ENCODE measurements at regions not wholly inside any gene's neighbourhood (a gene's known extent, or its start where the extent isn't known, plus 50 kb on each side); places are given as distances from the start of the nearest gene placed in this dataset.

DNA sequence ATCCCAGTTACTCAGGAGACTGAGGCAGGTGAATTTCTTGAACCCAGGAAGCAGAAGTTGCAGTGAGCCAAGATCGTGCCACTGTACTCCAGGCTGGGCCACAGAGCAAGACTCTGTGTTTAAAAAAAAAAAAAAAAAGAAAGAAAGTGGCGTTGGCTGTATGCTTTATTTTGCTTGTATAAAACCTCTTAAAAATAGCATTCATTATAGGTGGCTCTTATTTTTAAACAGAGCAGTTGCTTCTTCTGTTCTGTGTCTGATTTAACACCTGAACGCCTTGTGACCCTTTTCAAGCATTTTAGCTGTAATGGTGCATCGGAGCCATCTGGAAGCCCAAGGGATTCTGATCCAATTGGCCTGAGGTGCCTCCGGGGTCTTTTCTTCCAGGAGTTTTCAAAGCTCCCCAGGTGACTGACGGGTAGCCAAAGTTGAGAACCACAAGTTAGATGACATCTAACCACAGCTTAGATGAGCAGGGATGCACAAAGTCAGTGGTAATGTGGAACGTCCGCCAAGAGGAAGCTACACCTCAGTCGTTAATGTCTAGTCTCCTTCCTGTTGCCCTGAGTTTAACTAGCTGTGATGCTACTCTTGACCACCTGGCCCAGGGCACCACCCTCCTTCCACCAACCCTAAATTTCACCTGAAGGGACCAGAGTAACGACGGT is 274.6 kb upstream of the KLF6 start:
- peak; percentile 19 for DNase-seq

DNA sequence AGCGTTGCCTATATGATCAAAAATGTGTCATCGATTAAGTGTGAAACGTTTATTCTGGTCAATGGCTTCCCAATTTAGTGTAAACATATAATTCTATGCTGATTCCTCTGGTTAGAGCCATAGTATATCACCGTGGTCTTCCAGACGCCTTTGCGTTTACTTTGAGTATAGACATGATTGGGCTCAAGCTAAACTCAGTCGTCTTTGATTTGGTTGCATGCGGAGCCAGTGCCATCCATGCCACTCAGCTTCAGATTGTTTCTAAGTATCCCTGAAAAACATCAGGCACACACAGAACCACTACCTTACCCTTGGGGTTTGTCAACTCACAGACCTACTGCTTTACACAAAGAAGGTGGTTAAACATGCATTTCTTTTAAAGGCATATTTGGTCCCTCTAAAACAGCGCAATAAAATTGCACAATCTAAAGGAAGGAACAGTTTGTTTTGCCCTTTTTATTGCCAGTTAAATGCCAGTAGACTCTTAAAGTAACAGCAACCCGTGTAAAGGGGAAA is 273.6 kb upstream of the KLF6 start:
- DNase-seq, result no peak

- DNase-seq, result no peak
Measured at GRCh38 chr10:4057725-4058513, 272.9 kb upstream of the KLF6 start.

DNA sequence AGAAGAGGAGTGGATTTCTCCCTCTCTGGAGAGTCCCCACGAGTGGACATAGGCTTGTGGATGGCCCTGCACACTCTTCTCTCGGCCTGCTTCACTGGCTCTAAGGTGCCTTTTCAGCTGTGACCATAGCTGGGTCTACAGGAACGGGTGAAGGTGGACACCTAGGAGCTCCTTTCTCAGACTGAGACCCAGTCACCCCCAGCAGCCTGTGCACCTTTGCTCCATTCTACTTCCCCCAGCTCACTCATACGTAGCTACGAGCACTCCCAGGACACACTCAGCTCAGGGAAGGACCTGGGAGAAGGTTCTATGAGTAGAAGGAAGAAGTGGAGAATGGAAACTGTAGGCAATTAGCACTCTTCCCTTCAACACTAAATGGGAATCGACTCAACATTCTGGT is 272.0 kb upstream of the KLF6 start:
- no peak for DNase-seq

DNA sequence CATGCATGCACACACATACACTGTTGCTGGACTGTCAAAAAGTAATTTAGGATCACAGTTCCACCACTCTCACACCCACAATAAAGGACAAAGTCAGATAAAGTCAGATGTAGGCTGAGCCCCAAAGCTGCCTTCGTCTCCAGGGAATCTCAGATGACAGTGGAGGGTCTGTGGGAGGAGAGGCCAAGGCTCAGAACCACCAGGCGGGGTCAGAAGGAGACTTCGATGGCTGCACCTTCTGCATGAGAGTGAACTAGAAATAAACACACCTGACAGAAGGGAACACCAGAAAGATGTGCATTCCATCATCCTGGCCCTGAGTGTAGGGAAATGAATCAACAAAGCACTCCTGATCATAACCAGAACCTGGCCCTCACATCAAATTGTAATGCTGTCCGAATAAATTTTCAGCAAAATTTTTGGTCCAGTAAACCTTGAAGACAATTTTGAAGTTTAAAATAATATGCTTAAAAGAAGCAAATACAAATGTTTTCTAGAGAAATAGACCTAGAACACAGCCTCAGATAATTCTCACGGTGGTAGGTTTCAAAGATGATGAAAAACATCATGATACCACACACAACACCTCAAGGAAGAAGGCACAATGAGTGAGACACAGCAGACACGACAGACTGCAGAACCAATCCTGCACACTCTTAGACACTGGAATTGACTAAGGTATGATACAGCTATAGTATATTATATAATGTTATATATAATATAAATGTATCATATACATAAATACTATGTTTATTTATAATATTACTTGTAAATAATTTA is 269.8 kb upstream of the KLF6 start:
- no peak for DNase-seq

GRCh38 chr10:4053940-4054339 is 268.9 kb upstream of the KLF6 start:
- peak; percentile 35 for DNase-seq

- no peak for DNase-seq
Measured at GRCh38 chr10:4051641-4052151, 266.7 kb upstream of the KLF6 start.

- no peak for DNase-seq
Measured at GRCh38 chr10:4051011-4051640, 266.1 kb upstream of the KLF6 start.

DNA sequence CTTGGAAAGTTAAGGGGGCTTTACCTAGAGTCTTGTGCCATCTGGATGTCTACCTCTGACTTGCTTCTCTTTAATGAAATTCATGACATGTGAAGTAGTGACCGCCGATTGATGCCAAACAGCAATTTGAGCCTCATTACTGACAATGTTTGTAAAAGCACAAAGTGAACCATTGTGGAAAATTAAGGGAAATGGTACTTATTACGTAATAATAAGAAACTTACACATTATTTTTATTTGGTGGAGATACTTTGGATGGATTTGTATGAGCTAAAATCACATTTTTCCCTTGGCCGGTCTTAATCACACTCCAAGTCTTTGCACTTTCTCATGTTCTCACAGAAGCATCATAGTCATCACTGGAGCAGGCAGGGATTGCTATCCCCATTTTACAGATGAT is 265.1 kb upstream of the KLF6 start:
- no peak for DNase-seq

- DNase-seq, result no peak
Measured at GRCh38 chr10:4049348-4049747, 264.3 kb upstream of the KLF6 start.

DNA sequence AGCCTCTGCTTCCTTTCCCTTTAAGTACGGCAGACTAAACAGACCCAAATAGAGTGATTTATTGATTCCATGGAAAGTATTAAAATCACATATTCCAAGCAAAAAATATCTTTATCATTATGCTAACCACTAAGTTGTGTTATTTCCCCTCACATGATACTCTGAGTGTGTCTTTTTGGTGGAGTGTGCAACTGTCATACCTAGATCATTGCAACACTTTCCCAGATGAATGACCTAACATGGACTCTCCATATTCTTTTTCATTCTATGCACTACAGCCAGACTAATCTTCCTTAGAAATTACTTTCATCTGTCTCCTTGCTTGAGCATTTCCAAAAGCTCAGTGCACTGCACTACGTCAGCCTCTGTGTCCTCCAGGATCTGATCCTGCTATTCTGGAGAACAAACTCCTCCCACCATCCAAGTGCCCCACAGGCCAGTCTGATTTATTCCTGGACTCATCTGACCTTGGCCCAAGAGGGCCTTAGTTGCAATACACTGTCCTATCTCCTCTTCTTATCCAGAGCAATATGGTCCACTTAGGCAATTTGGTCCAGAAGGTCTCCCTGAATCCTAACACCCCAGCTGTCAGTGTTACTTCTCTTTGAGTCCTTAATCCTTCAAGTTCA is 263.3 kb upstream of the KLF6 start:
- DNase-seq, result no peak

DNA sequence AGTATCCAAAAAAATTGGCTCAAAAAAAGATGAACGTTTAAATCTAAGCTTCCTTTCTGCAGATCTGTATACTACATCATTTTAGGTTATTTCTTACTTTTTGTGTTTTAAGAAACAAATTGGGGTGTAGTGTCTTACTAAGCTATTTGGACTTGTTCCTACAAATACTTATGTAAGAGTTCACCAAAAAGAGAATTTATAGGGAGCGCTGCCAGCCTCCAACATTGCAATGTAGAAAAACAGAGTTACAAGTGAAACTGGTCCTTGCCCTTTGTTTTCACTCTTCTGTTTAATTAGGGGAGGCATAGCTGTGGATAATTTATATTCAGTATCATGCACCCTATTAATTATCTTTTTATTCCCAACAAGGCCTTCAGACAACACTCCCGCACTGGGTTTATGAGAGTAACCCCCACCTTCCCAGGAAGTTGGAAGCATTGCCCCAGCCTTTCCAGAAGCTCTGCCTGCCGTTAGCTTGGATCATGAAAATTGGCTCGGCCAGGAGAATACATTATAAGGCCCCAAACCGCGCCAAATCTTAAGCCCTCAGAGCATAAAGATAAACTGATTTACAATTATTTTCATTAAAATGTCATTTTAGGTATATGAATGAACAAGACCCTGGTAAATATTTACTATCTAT is 261.8 kb upstream of the KLF6 start:
- no peak for DNase-seq

DNA sequence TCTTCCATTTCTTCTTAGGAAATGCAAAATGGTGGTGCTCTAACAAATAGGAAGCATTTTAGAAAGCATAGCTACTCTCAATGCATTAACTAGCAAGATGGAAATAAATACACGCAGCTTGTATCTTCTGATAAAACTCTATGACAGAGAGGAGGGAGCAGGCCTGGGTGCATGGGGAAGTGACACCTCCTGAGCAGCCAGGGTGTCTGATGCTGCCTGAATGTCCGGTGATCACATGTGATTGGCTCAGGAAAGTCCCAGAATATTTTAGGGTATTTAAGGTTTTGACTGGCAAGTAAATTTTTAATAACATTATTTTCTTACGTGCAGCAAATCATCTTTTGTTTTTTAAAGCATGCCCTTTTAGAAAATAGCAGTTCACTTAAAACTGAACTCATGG is 261.0 kb upstream of the KLF6 start:
- DNase-seq, result no peak

- no peak for DNase-seq
Measured at GRCh38 chr10:4043897-4044665, 259.1 kb upstream of the KLF6 start.

- no peak for DNase-seq
Measured at GRCh38 chr10:4041635-4042034, 256.6 kb upstream of the KLF6 start.

DNA sequence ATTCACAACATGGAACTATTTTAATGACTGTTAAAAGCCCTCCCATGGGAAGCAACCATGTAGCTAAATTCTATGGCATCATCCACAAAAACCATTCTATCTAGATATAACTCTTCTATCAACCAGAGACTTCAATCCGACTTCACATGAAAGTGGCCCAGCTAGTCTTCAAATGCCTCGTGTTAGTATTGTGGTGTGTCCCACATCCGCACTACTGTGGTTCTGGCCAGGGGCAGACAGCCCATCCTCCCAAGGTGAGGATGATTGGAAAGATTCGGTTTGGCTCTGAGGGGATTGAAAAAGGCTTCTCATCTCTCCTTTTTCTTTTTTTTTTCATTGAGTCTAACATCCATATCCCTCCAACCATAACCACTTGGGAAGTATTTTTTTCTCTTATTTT is 253.0 kb upstream of the KLF6 start:
- no peak for DNase-seq

DNA sequence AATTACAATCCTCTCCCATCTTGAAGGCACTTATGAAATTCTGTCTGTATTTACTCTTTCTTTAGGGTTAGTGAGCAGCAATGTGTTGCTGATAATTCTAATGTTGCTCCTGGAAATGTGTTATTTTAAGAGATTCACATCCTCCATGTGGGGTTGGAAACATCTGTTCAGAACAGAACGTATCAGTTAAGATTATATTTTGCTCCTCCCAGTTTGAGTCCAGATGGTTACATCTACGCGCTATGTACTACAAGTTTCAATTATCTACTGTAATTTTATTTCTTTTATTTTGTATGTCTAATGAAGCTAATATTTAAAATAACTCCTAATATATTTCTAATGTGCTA is 250.6 kb upstream of the KLF6 start:
- DNase-seq, result no peak

DNA sequence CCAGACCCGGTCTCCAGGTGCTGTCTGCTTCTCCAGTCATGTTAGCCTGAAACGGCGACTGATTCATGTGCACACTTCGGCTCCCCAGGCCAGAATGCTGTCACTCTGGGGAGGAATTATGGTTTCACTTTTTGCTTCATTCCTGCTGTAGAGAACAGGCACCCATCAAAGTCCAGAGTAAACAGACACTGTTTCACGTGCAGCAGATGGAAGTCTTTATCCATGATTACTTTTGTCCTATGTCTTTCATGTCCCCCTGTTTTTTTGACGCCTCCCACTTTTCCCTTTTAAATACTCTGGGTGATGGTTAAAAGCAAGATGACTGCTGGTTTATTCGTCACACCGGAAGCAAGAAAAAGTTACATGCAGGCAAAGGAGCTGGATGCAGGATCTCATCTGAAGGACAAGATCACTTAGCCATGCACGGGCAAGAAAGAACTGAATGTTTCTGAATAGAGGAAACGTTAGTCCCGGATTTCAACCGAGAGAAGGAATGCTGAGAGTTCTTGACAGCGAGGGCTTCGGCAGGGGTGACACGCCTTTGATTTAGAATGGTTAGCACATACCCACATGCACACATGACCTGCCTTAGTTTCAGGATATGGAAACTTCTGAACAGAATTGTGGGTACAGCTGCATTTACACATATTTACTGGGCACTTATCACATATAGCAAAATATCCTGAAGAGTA is 250.0 kb upstream of the KLF6 start:
- DNase-seq, result no peak

DNA sequence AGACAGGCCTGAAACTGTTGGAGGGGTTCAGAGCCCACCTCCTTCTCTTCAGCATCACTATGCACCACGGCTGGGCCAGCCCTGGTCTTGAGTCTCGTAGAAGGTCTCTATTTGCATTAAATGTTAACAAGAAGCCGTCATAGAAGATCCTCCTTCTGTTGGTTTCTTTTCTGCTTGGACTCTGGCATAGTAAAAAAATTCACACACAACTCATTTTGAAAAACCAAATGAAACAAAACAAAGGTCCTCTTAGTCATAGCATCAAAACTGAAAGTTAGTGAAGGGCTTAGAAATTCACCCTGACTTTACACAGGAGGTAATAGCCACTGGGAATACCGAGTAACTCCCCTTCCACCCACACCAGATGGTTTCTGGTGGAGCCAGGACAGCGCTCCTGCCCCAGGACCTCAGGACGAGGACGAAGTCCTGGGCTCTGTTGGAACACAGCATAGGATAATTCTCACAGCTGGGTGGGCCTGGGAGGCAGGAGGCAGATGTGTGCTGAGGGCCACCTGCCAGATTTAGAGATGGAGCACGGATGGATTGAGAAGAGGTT is 248.4 kb upstream of the KLF6 start:
- DNase-seq, result no peak

GRCh38 chr10:4029866-4030265 is 244.9 kb upstream of the KLF6 start:
- DNase-seq, result no peak

All from CD4-positive, alpha-beta T cell treated with Interferon gamma for 1 hour (primary cell).